ENCODE measurements at regions not wholly inside any gene's neighbourhood (a gene's known extent, or its start where the extent isn't known, plus 50 kb on each side); places are given as distances from the start of the nearest gene placed in this dataset.

GRCh38 chr1:71270394-71270915 is 189.6 kb upstream of the ZRANB2 start:
- TF ChIP-seq CTCF (conservative IDR thresholded peaks at IDR 0.05) (no peak), EZH2 (IDR thresholded peaks at IDR 0.05; ENCODE audit: low read depth) (no peak)
- Histone ChIP-seq H3K9me2 (ENCODE audit: insufficient read depth) (no peaks in the 10 kb centered on the region), H2AFZ (no peak overlapping the region), H3K4me3 (no peak overlapping the region), H3K27me3 (ENCODE audit: insufficient read depth, low read depth) (no peaks in the 10 kb centered on the region), H3K4me2 (no peak overlapping the region), H3K27ac (no peak overlapping the region), H3K9me3 (ENCODE audit: insufficient read depth, low read depth) (no peaks in the 10 kb centered on the region), H3K4me1 (replicated peaks; ENCODE audit: insufficient read depth) (no peaks in the 10 kb centered on the region), H3K79me2 (ENCODE audit: low read depth) (no peaks in the 10 kb centered on the region), H3F3A (ENCODE audit: insufficient read depth, low read depth) (no peaks in the 10 kb centered on the region), H4K20me1 (ENCODE audit: insufficient read depth) (no peaks in the 10 kb centered on the region), H3K36me3 (ENCODE audit: low read depth) (no peaks in the 10 kb centered on the region)
- POLR2A ChIA-PET (ENCODE audit: unreplicated experiment) = interaction anchor here (0.6 kb wide), 1 partner anchor 82 kb away, joined by 4 read pairs; no protein-coding TSS in a partner anchor
- intact Hi-C loops (cut with micrococcal nuclease; ENCODE audit: unreplicated experiment) = no loop called here
- CTCF ChIA-PET = no interaction called here
- no TSS peak for BruUV-seq (replicated peaks)
- DNase-seq = no peak

GRCh38 chr1:71269818-71270217 is 189.0 kb upstream of the ZRANB2 start:
- Histone ChIP-seq H2AFZ (no peak overlapping the region), H3K36me3 (ENCODE audit: low read depth) (no peaks in the 10 kb centered on the region), H3K9me3 (ENCODE audit: insufficient read depth, low read depth) (no peaks in the 10 kb centered on the region), H3F3A (ENCODE audit: insufficient read depth, low read depth) (no peaks in the 10 kb centered on the region), H3K79me2 (ENCODE audit: low read depth) (no peaks in the 10 kb centered on the region), H4K20me1 (ENCODE audit: insufficient read depth) (no peaks in the 10 kb centered on the region), H3K4me2 (no peak overlapping the region), H3K27ac (no peak overlapping the region), H3K4me1 (replicated peaks; ENCODE audit: insufficient read depth) (no peaks in the 10 kb centered on the region), H3K4me3 (no peak overlapping the region), H3K9me2 (ENCODE audit: insufficient read depth) (no peaks in the 10 kb centered on the region), H3K27me3 (ENCODE audit: insufficient read depth, low read depth) (no peaks in the 10 kb centered on the region)
- DNase-seq = no peak
- POLR2A ChIA-PET (ENCODE audit: unreplicated experiment) = no interaction called here
- CTCF ChIA-PET = no interaction called here
- intact Hi-C loops (cut with micrococcal nuclease; ENCODE audit: unreplicated experiment) = no loop called here
- no TSS peak for BruUV-seq (replicated peaks)
- TF ChIP-seq EZH2 (IDR thresholded peaks at IDR 0.05; ENCODE audit: low read depth) (no peak), CTCF (conservative IDR thresholded peaks at IDR 0.05) (no peak)

GRCh38 chr1:71269179-71269578 is 188.3 kb upstream of the ZRANB2 start:
- H3K36me3 ChIP-seq (ENCODE audit: low read depth) = no peaks in the 10 kb centered on the region
- no peaks in the 10 kb centered on the region for H3K79me2 ChIP-seq (ENCODE audit: low read depth)
- H2AFZ ChIP-seq = no peak overlapping the region
- H3K4me2 ChIP-seq = no peak overlapping the region
- H4K20me1 ChIP-seq (ENCODE audit: insufficient read depth) = no peaks in the 10 kb centered on the region
- CTCF ChIA-PET = no interaction called here
- no peaks in the 10 kb centered on the region for H3K9me3 ChIP-seq (ENCODE audit: insufficient read depth, low read depth)
- no peak overlapping the region for H3K4me3 ChIP-seq
- no peaks in the 10 kb centered on the region for H3K27me3 ChIP-seq (ENCODE audit: insufficient read depth, low read depth)
- no TSS peak for BruUV-seq (replicated peaks)
- no peak for DNase-seq
- no peaks in the 10 kb centered on the region for H3K4me1 ChIP-seq (replicated peaks; ENCODE audit: insufficient read depth)
- H3K27ac ChIP-seq = no peak overlapping the region
- no peak for TF ChIP-seq CTCF (conservative IDR thresholded peaks at IDR 0.05)
- TF ChIP-seq EZH2 (IDR thresholded peaks at IDR 0.05; ENCODE audit: low read depth) = no peak
- POLR2A ChIA-PET (ENCODE audit: unreplicated experiment) = no interaction called here
- intact Hi-C loops (cut with micrococcal nuclease; ENCODE audit: unreplicated experiment) = no loop called here
- no peaks in the 10 kb centered on the region for H3K9me2 ChIP-seq (ENCODE audit: insufficient read depth)
- H3F3A ChIP-seq (ENCODE audit: insufficient read depth, low read depth) = no peaks in the 10 kb centered on the region

Data from PC-9 (cell line).